A172 (cell line): ENCODE measurements at regions not wholly inside any gene's neighbourhood (a gene's known extent, or its start where the extent isn't known, plus 50 kb on each side); places are given as distances from the start of the nearest gene placed in this dataset.

ENCODE experiments used
- DNase-seq: peaks from one replicate; pipeline ENCODE4 v3.0.0-alpha.2; 2015; ENCODE audit warnings: low spot score

DNA sequence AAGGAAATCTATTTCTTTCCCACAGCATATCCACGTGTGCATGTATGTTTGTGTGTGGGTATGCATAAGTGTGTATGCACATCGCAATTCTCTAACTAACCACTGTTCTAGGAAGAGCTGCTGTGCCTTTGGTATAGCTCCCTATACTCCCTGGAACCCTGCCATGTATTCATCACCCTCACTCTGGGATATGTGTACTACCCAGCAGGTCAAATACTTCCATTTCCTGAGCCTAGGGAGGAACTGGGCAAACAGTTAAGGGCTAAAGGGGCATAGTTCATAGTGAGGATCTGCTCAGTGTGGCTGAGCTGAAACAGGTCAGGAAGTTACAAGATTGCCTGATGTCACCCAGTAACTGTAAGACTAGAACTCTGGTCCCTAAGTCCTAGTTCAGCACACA is 260.4 kb downstream of the RPLP1 start:
- DNase-seq, result no peak

- DNase-seq, result peak; percentile 25
Observed at GRCh38 chr15:69713726-69714559, 261.3 kb downstream of the RPLP1 start.

DNA sequence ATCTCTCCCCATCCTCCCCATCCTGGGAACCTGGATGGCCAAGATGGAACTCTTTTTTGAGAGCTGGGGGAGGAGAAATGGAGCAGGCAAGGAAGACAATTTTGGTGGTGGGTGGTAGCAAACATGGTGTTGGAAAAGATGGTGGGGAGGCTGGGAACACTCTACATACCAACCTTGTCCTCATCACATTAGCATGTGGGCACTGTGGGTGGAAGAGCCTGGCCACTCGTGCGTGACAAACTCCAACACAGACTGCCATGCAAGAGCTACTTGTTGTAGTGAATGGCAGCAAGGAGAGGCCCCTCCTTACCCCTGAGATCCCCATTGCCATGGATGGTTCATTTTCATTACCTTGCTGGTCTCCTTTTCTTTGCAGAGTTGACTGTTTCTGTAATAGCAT is 262.6 kb downstream of the RPLP1 start:
- no peak for DNase-seq

GRCh38 chr15:69718436-69718835 is 265.8 kb downstream of the RPLP1 start:
- no peak for DNase-seq

- DNase-seq, result no peak
Observed at GRCh38 chr15:69718916-69719315, 266.3 kb downstream of the RPLP1 start.

DNA sequence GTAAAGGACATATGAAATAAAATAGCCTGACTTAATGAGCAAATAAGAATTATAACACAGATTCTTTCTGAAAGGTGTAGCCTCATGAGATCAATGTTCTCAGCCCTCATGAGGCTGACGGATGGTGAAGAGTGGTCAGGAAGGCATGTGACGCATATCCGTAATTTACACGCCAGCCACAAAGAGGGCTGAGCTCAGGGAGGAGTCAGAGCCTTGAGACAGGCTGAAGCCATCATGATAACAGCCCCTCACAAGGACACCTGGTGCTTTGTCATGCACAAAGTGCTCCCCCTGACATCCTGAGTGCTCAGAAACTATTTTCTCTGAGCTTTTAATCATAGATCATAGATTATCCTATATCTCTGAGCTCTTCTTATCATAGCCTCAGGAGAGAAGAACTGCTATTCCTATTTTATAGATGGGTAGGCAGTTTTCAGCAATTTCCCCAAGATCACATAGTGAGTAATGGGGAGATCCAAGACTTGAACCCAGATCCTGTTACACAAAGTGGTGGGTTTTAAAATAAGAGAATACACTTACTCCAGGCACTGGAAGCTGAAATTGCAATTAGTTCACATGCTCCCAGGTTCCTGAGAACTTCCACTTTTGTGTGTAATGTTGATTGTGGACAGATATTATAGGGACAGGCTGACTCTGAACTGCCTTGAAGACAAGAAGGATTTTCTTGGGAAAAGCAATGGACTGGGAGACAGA is 267.1 kb downstream of the RPLP1 start:
- DNase-seq, result no peak

DNA sequence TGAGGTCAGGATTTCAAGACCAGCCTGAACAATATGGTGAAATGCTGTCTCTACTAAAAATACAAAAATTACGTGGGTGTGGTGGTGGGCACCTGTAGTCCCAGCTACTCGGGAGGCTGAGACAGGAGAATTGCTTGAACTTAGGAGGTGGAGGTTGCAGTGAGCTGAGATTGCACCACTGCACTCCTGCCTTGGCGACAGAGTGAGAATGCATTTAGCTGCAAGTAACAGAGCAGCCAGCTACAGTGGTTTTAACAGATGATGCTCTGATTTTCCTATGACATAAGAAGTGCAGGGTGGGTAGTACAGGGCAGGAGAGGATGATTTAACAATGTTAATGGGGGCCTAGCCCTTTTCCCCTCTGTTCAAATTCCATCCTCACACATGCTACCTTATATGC is 267.9 kb downstream of the RPLP1 start:
- DNase-seq, result no peak

GRCh38 chr15:69722924-69723323 is 270.3 kb downstream of the RPLP1 start:
- no peak for DNase-seq

- DNase-seq, result no peak
Observed at GRCh38 chr15:69723404-69724096, 270.9 kb downstream of the RPLP1 start.

DNA sequence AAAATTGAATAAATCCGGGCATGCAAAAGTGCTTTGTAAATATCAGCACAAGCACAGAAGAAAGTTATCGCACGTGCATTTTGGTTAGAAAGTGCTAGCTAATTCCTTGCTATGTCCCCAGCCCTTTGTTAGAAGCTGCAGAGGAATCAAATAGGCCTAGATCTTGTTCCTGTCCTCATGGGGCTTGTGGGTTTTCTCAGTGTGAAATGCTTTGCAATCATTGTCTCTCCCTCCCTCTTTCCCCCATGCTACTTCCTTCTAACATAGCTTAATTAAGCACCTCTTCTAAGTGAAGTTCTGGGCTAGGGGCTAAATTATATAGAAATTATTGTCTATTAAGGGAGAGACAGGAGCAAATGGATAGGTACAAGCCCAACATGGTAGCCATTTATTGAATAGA is 271.7 kb downstream of the RPLP1 start:
- DNase-seq, result no peak

DNA sequence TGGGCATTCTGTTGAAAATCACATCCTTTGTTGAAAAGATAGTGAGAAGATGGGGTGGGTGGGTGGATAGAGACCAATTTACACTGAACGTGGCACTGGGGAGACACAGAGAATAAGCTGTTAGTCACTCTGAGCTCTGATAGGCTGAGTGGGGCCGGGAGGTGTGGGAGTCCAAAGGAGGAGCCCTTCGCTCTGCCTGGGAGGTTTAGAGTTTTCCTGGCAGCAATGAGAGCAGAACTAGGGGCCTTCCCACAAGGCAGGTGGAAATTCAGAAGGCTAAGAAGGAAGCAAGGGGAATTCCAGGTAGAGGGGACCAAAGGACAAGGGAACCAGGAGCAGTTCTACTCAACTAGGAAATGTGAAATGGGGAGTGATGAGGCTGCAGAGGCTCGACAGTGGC is 272.7 kb downstream of the RPLP1 start:
- no peak for DNase-seq

GRCh38 chr15:69725957-69726356 is 273.3 kb downstream of the RPLP1 start:
- DNase-seq, result no peak

DNA sequence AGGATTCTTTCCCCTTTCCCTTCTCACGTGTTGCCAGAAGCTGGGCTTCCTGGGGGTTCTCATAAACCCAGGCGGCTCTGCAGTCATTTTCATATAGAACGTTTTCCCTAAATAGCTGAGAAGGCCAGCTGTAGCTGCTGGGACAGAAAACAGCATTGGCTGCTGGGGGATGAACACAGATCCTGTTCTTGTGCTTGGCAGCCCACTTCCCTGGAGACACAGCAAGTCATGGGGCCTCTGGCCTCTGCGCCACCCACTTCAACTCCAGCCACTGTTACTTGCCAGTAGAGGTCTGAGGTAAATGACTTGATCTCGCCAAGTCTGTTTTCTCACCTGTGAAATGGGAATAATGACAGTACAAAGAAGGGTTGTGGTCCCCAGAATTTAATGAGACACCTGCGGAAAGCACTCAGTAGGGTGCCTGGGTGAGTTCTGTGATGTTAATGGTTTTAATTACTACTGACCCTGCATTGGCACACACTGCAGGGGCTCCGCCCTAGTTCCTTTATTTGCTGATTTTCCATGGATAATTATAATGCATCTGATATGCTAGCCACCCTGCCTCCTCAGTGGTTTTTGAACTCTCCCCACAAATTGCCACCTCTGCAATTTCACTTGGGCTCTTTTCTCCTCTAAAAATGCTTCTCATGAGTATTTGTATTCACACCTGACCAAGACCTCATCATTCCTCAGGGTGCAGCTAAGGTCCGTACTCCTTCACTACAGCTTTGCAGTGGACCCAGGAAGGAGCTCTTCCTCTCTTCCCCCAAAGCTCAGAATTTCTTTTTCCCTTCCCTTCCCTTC is 274.7 kb downstream of the RPLP1 start:
- DNase-seq, result no peak

DNA sequence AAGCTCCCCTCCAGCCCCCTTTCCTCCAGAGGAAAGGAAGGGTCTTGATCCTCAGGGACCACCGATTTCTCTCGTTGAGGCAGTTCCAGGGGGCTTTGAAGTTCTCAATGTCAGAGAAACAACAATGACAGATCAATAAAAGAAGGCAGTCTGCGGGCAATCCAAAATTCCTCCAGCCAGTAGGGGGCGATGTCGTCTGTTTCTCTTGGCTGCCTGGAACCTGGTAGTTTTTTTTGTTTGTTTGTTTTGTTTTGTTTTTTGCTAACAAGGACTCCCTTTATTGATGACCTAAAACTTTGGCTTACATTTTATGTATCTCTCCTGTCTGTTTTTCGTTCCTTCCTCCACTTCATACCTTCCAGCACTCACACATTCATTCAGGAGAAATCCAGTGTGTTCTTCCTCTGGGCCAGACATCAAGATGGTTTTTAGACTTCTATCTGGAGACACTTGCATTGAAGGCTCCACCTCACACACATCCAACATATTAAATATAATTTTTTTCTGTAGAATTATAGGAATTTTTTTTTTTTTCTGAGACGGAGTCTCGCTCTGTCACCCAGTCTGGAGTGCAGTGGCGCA is 276.6 kb downstream of the RPLP1 start:
- peak; percentile 12 for DNase-seq

- DNase-seq, result no peak
Observed at GRCh38 chr15:69730281-69731080, 277.9 kb downstream of the RPLP1 start.

GRCh38 chr15:69731081-69731330 is 278.4 kb downstream of the RPLP1 start:
- no peak for DNase-seq

- no peak for DNase-seq
Observed at GRCh38 chr15:69731581-69731980, 279.0 kb downstream of the RPLP1 start.

GRCh38 chr15:69732133-69732532 is 279.5 kb downstream of the RPLP1 start:
- no peak for DNase-seq

DNA sequence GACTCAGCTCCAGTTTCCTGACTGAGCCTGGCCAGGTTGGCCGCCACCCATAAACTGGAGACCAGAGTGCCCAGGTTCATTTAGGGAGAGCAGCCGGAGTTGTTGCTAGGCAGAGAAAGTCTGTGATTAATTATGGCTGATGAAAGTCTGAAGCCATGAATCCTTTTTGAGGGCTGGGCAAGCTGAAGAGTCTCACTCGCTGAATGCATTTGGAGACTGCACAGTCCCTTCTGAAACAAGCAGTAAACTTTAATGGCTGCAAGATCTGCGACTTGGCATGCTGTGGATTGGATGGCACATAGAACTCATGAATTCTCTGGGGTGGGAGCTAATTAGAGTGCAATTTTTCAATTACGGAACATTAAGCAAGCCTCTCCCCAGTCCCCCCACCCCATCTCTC is 282.1 kb downstream of the RPLP1 start:
- DNase-seq, result no peak

DNA sequence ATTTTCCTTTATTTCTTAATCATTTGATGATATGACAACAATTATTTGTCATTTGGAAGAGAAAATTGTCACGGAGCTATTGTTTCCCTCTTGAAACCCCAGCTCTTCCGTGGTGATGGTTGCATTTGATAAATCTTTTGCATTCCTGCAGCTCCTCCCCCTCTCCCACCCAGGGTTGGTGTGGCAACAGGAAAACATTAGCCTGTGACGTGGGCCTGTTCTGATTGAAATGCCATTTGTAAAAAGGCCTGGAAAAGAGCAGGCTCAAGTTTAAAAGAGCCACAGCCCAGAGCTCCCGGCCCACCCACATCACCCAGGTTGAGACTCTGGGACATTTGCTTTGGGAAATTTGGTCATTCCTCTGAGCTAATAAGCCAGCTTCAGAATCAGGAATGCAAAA is 282.5 kb downstream of the RPLP1 start:
- no peak for DNase-seq

- no peak for DNase-seq
Observed at GRCh38 chr15:69736161-69736560, 283.5 kb downstream of the RPLP1 start.
